Renal cortex interstitium (tissue), 11 donors: ENCODE measurements at regions not wholly inside any gene's neighbourhood (a gene's known extent, or its start where the extent isn't known, plus 50 kb on each side); places are given as distances from the start of the nearest gene placed in this dataset.

Source experiments
- DNase-seq, 11 donors: peaks; one replicate each; pipeline ENCODE4 v3.0.0-alpha.2; 2013; ENCODE audit warnings: low read depth in 9 of 11, low spot score in 4 of 11; ENCODE audit errors: extremely low read depth in 1 of 11

GRCh38 chr15:48064421-48064820, 56.4 kb upstream of the SLC24A5 start:
- no peak for DNase-seq

- DNase-seq: no peak
Measured at GRCh38 chr15:48066456-48066855, 54.3 kb upstream of the SLC24A5 start.
